Fibroblast of upper back skin (primary cell): ENCODE measurements at regions not wholly inside any gene's neighbourhood (a gene's known extent, or its start where the extent isn't known, plus 50 kb on each side); places are given as distances from the start of the nearest gene placed in this dataset.

Experiments used
- DNase-seq: peaks from one replicate; pipeline ENCODE4 v3.0.0-alpha.2; 2013

DNA sequence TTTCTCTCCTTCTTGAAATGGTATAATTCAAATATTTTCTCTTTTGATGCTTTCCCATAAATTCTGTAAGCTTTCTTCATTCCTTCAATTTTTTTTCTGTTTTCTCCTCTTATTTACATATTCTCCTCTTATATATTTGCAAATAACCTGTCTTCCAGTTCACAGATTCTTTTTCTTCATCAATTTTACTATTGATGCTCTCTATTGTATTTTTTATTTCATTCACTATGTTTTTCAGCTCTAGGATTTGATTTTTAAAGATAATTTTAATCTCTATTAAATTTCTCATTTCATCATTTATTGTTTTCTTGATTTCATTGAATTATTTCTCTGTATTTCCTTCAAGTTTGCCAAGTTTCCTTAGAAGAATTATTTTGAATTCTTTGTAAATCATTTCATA, 54.0 kb upstream of the PRPS1L1 start:
- no peak for DNase-seq

DNA sequence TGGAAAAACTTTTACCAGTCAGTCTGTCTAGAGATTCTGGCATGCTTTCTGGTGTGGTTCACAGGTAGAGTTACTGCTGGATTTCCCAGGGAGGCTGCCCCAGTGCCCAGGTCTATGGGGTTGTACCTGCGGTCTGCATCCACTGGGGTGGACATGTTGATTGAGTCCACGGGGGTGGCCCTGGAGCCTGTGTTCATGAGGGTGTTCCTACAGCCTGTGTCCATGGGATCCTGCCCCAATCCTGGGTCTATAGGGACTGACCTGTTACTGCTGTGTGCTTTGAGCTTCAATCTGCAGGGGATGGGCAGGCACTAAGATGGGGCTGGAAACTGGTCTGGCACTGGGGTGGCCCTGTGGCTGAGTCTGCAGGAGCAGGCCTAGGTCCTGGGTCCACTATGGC, 54.5 kb upstream of the PRPS1L1 start:
- DNase-seq = no peak

DNA sequence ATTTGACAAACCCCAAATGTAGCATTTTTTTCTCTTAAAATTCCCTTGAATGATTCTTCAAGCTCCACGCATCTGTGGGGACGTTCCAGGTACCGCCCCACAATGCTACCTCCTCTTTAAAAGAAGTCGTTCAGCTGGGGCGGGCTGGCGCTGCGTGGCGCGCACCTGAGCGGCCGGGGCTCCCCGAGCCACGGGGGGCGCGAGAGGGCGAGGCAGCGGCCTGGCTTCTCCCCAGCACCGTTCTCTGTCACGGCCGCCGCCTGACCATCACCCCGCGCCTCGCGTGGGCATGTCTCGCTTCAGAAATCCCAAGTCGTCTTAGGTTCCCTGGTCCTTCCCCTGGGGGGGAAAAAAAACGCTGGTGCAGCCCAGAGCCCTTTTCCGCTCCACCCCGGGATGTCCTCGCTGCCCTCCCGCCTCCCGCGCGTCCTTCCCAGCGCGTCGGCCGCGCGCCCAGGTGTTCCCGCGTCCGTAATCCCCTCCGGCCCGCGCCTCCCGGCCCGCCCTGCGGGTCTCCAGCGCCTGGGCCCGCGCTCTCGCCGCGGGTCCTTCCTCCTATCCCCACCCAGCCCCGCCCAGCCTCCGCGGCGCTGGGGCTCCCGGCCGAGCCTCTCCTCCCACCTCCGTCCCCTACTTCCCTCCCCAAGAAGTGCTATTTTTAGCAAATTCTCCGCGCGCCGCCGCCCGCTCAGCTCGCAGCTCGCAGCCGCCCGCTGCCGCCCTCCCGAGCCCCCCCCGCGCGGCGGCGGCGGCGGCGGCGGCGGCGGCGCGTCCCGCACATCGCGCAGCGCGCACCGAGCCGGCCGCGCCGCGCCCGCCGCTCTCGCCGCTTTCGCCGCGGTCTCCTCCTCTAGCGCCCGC, 58.7 kb upstream of the PRPS1L1 start:
- peak; percentile 17 for DNase-seq

DNA sequence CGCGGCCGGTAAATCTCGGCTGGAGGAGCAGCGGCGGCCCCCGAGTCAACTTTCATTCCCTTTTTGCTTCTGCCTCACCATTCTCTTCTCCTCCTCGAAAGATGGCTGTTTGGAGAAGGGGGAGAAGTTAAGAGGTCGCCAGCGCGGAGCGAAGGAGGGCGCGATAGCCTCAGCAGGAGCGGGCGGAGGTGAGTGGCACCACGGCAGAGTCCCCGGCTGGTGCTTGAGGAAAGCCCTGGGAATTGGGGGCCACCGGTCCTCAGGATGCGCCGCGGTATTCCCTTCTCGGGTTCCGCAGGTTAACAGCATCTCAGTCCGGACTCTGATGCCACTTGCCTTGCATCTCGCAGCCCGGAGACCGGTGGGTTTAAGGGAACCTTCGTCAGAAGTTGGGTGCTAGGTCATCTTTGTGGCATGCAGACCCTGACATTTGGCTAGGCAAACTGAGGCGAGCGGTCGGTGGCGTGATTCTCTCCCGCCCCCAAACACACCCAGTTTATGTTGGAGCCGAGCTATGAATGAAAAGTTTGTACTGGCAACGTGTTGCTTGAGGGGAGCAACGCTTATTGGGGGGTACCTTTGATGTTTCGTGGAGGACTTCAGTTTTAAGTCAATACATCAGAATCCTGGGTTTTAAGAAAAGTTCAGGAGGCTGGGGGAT, 59.5 kb upstream of the PRPS1L1 start:
- no peak for DNase-seq

DNA sequence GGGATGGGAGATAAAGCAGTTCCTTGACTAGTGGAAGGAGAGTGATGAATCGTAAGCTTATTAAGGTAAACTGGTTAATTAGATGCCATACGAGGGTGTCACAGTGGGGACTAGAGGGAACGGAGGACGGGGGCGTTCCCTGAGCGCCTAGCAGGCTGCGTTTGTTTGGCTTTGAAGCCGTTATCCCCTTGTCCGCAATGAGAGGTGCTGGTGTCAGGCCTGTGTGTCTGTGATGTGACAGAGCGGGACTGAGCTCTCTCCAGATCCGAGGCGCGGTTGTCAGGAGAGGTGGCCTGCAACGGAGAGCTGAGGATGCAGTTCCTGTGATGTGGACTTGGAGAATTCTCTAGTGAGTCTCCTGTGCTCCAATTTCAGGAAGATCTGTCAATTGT, 60.0 kb upstream of the PRPS1L1 start:
- DNase-seq = no peak

DNA sequence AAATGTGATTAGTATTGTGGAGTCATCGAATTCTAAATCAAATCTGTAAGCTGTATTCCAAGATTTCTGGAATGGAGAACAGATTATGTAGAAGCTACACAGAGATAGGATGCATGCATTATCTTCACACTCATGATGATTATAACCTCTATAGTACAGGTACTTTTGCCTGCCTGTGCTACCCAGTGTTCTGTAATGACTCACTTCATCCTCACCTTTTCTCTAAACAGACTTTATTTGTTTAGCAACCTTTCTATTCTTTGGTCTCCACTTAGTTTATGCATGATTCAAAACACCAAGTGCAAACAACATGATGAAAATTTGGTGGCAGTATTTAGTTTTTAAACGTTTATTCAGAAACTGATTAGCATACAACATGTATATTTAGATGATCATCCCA, 68.4 kb upstream of the PRPS1L1 start:
- no peak for DNase-seq

DNA sequence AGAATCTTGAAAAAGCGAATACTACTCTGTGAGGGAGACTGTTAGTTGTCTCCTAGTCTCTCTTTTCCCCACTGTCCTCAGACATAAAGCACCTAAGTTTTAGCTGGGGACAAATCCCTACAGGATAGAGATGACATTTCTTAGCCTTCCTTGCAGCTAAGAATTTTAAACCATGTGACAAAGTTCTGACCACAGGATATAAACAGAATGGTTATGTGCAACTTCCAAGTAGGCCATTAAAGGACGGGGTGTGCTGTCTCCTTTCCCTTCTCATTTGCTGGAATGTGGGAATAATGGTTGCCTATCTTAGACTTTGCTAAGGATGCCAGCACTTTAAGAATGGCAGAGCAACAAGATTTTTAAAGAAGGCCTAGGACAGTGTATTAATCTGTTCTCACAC, 74.9 kb upstream of the PRPS1L1 start:
- DNase-seq = no peak

DNA sequence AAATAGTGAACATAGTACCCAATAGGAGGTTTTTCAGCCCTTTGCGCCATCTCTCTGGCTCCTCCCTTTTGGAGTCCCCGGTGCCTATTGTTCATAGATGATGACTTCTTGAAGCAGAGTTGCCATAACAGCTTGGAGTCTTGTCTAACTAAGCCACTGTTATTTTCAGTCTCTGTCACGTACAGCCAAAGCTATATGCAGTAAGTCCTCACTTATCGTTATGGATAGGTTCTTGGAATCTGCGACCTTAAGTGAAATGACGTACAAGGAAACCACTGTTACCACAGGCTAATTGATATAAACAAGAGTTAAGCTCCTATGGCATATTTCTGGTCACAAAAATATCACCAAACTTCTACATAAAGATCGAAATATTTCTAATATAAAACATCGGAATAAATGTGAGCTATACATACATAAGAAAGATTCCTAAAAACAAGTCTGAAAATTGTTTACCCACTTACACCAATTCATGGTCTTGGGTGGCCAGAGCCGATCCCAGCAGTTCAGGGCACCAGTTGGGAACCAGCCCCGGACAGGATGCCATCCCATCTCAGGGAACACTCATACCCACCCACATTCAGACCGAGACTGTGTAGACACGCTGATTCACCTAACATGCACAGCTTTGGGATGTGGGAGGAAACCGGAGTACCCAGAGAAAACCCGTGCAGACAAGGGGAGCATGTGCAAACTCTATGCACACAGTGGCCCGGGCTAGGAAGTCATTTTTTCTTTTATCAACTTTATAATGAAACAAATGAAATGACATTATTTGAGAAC, 76.0 kb upstream of the PRPS1L1 start:
- no peak for DNase-seq

DNA sequence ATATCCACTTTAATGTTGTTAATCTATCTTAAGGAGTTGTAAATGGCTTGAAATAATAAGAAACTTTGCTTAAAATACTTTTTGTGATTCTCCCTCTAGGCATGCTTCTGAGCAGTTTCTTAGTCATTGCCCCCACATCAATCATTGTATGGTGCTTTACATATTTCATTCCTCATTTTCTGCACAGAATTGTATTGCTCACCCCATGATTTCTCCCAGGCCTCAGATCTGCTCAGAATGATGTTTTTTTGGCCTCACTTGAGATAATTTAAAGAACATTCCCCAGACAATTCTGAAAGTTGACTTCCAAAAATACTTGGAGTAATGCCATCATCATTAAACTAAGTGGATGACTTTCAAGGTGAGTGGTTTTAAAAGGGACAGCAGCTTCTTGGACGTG, 82.1 kb upstream of the PRPS1L1 start:
- DNase-seq = peak; percentile 91

DNA sequence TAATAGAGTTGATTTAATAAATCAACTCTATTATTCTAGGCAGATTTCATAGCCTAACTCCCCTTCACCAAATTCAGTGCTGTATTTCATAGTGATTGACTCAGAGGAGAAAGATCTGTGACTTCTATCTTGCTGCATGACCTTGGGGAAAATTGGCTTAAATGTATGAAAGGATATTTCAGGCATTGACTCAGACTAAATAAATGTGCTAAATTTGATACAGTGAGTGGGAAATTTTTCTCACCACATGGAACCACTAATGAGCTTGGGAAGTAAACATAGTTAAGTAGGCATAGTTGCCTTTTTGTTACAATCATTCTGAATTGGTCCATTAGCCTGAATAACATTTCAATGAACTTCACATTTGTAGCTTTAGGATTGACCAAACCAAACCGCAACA, 89.0 kb upstream of the PRPS1L1 start:
- peak; percentile 24 for DNase-seq

DNA sequence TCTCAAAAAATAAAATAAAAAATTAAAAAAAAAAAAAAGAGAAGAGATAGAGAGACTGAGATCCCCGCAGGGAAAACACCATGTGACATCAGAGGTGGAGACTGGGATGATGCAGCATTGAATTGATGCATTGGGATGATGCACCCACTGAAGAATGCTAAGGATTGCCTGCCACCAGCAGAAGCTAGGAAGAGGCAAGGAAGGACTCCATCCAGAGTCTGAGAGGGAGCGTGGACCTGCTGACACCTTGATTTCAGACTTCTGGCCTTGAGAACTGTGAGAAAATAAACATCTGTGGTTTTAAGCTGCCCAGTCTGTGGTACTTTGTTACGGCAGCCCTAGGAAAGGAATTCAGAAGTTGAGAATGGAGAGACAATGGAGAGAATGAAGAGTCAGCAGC, 89.8 kb upstream of the PRPS1L1 start:
- peak; percentile 76 for DNase-seq

DNA sequence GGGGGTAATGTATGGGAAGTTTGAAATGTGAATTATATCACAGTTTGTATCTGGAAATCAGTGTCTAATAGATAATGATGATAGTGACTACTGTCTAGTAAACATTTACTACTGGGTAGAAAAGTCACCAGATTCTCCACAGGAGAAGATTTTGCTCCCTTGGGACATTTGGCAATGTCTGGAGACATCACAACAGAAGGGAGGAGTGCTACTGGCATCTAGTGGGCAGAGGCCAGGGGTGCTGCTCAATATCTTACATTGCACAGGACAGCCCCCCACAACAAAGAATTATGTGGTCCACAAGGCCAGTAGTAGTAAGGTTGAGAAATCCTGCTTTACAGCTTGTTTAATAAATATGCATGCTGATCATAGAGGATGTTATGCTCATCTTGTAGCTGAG, 92.3 kb upstream of the PRPS1L1 start:
- peak; percentile 28 for DNase-seq

DNA sequence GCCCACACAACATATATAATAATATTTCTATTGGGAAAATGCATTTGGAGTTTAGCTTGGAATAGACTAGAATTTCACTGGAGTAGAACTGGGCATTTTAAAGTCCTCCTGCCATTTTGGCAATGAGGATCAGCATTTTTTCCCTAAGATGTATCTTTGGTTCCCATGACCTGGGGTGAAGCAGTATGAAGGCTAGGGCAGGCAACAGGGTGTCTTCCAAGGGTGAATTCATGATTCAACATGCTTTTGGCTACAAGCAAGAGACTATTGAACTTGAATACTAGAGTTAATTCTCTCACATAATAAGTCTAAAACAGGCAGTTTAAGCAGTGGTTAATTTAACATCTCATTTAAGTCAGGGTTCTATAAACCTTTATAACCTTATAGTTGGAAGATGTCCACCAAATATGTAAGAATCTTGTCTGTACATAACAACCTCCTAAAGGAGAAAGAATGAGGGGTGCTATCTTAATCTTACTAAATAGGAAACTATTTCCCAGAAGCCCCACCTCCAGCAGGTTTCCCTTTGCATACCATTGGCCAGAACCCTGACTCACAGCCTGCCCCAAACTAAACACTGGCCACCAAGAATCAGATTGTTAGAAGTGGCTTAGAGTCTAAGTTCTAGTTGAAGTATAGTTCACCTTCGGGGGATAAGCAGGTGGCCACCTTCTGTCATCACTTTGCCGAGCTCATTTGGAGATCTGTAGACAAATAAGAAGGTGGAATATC, 96.0 kb upstream of the PRPS1L1 start:
- peak; percentile 12 for DNase-seq

DNA sequence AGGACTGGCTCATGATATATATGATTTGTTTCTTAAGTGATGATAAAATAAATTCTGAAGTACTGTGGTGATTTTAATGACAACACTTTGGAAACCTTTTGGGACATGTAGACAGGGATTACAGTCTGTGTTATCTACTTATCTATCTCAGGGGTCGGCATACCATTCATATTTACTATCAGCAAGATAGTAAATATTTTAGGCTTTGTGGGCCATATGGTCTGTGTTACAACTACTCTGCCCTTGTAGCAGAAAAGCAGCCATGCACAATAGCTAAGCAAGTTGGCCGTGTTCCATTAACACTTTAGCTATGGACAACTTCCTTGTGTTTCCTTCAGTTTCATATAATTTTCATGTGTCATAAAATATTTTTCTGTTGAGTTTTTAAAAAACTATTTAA, 97.8 kb upstream of the PRPS1L1 start:
- DNase-seq = peak; percentile 88

DNA sequence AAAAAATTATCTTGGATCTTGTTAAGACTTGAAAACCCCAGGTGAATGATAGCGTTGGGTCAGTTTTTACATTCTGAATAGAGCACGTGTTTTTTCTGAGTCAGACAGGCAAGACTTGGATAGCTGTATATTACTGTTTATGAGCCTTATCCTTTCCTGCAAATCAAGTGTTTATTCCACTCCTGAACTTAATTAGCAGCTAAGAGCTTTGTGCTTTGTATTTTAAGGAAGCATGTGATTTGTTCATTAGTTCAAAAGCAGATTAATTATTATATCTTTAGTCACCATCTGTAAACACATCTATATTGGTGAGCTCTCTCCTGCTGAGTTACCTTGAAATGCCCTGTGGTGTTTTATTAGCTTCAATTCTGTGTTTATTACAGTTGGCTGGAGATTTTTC, 98.6 kb upstream of the PRPS1L1 start:
- DNase-seq = no peak

DNA sequence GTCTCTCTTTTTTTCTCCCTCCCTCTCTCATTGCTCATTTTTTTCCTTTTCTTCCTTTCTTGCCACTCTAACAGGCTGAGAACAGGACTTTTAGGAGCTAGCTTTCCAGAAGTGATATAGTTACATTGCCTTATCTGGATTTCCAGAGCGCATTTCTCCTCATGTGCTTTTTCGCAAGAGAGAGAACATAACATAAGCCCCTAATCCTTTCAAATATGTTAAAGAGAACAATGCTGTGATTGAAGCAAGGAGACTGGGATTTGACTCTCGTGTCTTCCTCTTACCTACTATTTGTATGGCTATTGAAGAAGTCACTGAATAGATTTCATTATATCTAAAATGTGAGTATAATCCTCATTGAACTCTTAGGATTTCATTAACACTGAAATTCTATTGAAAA, 101.2 kb upstream of the PRPS1L1 start:
- no peak for DNase-seq

DNA sequence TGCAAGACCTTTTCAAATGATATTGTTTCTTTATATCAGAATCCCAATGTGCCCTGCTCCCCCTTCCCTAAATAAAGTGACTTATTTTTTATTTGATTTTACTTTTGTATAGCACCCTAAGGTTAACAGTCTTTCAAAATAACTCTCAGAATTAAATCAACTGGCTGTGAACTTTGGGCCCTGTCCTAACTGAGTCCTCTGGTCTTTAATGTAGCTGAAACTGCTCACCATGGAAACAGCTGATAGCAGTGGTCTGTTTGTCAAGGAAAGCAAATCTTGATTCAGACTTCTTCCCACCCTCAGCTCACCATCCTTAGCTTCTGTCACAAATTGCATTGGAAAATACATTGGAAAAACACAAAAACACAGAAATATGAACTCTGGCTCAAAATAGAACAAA, 105.2 kb upstream of the PRPS1L1 start:
- DNase-seq = no peak

DNA sequence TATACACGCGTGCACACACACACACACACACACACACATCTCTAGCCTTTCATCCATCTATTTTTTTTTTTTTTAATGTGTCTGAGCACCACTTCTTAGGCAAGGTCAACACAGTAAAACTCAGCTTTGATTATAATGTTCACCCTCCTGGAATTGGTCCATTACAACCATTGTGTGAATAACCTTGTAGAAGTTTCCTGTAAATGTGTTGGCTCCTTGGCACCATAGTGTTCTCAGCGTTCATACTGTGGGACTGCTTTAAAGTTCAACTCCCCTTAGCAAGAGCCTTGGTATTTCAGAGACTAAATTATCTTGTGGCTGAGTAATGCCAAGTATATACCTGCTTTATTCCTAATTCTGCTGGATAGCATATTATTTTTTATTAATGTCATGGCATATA, 106.3 kb upstream of the PRPS1L1 start:
- no peak for DNase-seq

DNA sequence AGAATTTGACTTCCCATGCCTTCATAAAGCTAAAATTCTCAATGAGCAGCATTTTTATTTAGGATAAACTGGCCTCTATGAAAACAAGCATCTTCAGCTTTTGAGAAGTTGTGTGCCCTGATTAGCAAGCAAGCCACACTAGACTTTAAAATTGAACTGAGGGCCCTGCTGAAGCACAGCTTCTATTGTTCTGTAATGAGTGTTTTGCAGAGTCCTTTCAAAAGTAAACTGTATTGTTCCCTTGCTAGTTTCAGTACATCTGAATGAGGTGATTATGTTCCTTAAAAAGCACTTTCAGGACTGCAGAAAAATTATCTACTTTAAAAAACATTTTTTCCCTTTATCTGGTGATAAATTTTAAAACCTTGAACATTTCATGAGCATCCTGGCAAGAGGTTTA, 113.3 kb upstream of the PRPS1L1 start:
- DNase-seq = no peak

DNA sequence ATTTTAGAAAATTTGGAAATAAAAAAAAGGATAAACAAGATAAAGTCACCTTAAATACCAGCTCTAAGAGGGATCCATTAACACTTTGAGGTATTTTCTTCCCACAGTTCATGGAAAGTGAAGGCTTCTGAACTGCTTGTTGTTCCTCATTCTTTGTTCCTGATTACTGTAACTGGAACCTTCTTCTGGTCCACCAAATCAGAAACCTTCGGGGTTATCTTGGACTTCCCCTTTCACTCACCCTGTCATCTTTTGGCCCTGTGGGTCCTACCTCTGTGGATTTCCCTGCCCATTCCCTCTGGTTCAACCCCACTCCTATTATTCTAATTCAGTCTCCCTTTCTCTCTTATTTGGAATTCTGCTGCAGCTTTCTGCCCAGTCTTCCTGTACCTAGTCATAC, 116.5 kb upstream of the PRPS1L1 start:
- no peak for DNase-seq

DNA sequence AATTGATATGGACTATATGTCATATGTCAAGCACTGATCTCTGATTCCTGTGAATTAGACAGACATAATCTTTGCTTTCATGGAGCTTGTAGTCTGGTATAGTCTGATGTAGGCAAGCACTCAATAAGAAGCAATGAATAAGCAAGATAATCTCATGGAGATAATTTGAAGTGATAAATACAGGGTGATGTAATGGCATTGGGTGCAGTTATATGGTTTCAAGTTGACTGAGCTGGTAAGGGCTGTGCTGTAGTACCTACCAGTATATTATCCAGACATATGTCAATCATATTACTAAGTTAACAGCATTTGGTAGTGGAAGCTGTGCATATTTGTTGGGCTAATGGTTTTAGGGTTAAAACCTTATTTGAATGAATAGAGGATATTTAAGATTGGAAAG, 117.5 kb upstream of the PRPS1L1 start:
- DNase-seq = no peak

DNA sequence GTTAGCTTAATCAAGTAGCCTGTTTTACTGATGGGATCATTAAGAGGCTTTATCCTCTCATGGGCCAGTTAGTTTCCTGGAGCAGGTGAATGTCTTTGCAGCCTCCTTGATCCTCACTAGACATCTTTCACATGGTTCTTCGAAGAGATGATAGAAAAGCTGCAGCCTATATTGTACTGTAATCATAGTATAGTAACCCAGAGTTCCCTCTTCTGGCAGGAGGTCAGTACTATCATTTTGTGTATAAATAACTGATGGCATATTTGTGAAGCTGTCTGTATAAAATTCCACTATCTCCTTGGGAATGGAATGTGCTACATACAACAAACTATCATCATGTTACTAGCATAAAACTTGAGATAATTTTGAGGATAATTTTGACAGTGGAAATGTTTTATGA, 123.8 kb upstream of the PRPS1L1 start:
- DNase-seq = no peak

DNA sequence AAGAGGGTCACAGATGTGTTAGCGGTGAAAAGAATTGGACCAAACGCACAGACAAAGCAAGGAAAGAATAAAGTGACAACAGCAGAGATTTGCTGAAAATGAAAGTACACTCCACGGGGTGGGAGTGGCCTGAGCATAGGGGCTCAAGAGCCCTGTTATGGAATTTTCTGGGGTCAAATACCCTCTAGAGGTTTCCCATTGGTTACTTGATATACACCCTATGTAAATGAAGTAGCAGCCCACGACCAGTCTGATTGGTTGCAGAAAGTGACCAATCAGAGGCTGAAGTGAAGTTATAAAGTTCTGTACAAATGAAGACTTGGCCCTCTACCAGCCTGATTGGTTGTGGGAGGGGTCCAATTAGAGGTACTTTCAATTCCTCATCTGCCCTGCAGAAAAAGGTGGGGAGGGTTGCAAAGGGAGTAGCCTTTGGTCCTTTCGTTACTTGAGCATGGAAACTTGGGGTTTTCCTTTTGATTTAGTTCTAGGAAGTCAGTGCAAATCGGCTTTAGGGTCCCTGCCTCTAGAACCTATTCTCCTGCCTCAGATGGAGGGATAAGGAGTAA, 125.6 kb upstream of the PRPS1L1 start:
- no peak for DNase-seq
